Activated CD4-positive, alpha-beta T cell treated with anti-CD3 and anti-CD28 coated beads, Interleukin-2, amount 10 ng/mL, durations not matched to agents 24 days and 14 days (primary cell): ENCODE measurements at regions not wholly inside any gene's neighbourhood (a gene's known extent, or its start where the extent isn't known, plus 50 kb on each side); places are given as distances from the start of the nearest gene placed in this dataset.
"Not testable (repeated sequence)": the region's sequence is repeated elsewhere in the genome, so short reads cannot be mapped to it uniquely, and the experiment has no call there.

ENCODE experiments used
- DNase-seq: peaks from one replicate; pipeline ENCODE4 v3.0.0; 2022
- H3K27ac Mint-ChIP-seq: one replicate; pipeline ENCODE4 v1.8.0; 2022; ENCODE audit warnings: mild to moderate bottlenecking, mixed read lengths
- H3K27me3 Mint-ChIP-seq: one replicate; pipeline ENCODE4 v1.8.0; 2022; ENCODE audit warnings: mixed read lengths
- H3K36me3 Mint-ChIP-seq: one replicate; pipeline ENCODE4 v1.8.0; 2022; ENCODE audit warnings: low read depth, mild to moderate bottlenecking, mixed read lengths
- H3K4me1 Mint-ChIP-seq: one replicate; pipeline ENCODE4 v1.8.0; 2021; ENCODE audit warnings: mixed read lengths
- H3K4me3 Mint-ChIP-seq: one replicate; pipeline ENCODE4 v1.8.0; 2022; ENCODE audit warnings: mild to moderate bottlenecking, moderate library complexity, mixed read lengths
- H3K9me3 Mint-ChIP-seq: one replicate; pipeline ENCODE4 v1.8.0; 2021; ENCODE audit warnings: mixed read lengths
- intact Hi-C: fragments of 100-400 bp; cut with micrococcal nuclease; formaldehyde crosslinking; loops from one replicate; pipeline ENCODE4 v1.15.1; 2023

DNA sequence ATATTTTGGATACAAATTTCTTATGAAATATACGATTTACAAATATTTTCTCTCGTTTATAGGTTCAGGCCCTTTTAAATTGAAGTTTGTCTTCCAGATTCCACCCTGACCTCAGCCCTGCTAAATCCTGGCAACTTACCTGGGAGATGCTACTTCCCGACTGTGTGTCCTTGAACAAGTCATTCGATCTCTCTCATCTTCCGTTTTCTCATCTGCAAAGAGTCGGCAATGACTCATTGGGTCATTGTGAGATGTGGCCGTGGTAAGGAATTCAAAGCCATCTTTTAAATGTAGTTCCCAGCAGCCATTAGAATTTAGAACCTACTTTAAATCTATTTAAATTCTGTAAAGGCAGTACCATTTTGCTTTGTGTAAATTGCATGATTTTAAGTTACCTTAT is 72.5 kb downstream of the LHX2 start:
- Mint-ChIP-seq H3K4me1 (no peaks in the 10 kb centered on the region), H3K4me3 (no peak overlapping the region), H3K36me3 (no peaks in the 10 kb centered on the region), H3K27me3 (peaks cover 9% of the 10 kb centered on the region), H3K27ac (no peak overlapping the region), H3K9me3 (no peaks in the 10 kb centered on the region)
- DNase-seq = no peak
- intact Hi-C loops = no loop called here

DNA sequence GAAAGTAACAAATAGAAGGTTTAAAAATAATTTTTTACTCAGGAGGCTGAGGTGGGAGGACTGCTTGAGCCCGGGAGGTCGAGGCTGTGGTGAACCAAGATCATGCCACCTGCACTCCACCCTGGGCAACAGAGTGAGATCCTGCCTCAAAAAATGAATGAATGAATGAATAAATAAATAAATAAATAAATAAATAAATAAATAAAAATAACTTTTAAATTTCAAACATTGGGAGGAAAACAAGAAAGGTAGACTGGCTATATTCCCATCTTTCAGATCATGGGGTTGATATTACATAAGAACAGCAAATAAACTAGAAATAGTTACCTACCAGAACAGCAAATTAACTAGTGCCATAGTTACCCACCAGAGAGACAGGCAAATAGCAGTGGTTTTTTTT is 75.7 kb downstream of the LHX2 start:
- Mint-ChIP-seq H3K4me3 (no peak overlapping the region), H3K9me3 (no peaks in the 10 kb centered on the region), H3K27me3 (peaks cover 8% of the 10 kb centered on the region), H3K4me1 (no peaks in the 10 kb centered on the region), H3K27ac (no peak overlapping the region), H3K36me3 (no peaks in the 10 kb centered on the region)
- no peak for DNase-seq
- intact Hi-C loops = no loop called here

DNA sequence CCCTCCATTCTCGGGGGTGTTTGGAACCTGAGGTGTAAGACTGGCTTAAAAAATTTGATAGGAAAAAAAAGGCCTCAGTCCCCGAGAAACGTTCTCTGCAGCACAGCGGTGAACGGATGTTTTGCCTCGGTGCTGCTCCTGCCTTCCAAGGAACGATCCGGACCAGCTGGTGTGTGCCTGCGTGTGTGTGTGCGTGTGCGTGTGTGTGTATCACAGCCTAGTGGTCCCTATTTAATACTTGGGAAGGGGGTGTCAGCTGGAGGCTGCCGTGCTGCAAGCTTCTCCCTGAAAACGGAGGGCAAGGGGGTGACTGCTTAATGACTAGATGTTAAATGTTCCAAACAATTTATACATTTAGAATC is 76.9 kb downstream of the LHX2 start:
- no peak overlapping the region for H3K4me3 Mint-ChIP-seq
- H3K9me3 Mint-ChIP-seq = no peaks in the 10 kb centered on the region
- H3K36me3 Mint-ChIP-seq = no peaks in the 10 kb centered on the region
- no peak for DNase-seq
- peaks cover 8% of the 10 kb centered on the region for H3K27me3 Mint-ChIP-seq
- no peaks in the 10 kb centered on the region for H3K4me1 Mint-ChIP-seq
- intact Hi-C loops = no loop called here
- no peak overlapping the region for H3K27ac Mint-ChIP-seq

DNA sequence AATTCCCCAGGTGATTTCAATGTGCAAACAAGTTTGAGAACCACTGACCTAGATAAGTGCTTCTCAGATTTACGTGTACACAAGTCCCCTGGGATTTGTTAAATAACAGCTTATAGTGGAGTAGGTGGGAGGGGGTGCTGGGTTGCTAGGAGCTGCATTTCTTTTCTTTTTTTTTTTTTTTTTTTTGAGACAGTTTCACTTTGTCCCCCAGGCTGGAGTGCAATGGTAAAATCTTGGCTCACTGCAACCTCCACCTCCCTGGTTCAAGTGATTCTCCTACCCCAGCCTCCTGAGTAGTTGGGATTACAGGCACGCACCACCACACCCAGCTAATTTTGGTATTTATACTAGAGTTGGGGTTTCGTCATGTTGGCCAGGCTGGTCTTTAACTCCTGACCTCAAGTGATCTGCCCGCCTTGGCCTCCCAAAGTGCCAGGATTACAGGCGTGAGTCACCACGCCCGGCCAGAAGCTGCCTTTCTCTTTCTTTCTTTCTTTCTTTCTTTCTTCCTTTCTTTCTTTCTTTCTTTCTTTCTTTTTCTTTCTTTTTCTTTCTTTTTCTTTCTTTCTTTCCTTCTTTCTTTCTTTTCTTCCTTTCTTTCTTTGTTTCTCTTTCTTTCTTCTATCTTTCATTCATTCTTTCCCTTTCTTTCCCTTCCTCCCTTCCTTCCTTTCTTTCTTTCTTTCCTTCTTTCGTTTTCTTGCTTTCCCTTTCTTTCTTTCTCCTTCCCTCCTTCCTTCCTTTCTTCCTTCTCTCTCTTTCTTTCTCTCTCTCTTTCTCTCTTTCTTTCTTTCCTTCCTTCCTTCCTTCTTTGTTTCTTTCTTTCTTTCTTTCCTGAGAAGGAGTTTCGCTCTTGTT is 78.3 kb downstream of the LHX2 start:
- DNase-seq, H3K4me1 Mint-ChIP-seq, intact Hi-C loops, H3K9me3 Mint-ChIP-seq, H3K27me3 Mint-ChIP-seq, H3K27ac Mint-ChIP-seq, H3K4me3 Mint-ChIP-seq, H3K36me3 Mint-ChIP-seq: not testable (repeated sequence)

DNA sequence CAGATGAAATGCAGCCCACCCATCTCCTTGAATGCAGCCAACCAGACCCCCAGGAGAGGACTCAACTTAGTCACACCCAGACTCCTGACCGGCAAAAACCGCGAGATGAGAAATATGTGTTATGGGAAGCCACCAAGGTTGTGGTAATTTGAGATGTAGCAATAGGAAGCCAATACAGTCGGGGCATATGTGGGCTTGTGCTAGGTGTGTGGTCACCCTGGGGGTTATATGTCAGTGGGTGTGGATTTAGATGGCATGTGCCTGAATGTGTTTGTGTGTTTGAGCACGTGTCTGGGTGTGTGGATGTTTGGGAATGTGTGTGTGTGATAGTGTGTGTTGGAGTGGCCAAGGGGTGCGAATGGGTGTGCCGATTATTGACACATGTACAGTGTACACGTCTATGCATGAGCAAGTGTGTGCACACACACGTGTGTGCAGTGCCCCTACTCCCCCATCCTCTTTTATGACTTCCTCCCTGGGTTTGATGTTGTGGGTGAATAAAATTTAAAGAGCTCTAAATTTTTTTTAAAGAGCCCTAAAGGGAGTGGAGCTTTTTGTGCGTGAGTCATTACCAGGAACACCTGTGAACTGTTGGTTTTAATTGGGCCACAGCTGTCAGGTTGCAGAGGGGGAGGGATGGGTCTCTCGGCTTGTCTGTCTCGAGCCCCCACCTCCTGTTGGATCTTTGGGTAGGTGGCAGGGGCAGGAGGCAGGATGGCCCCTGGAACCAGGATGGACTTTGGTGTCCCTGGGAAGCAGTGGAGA is 86.8 kb downstream of the LHX2 start:
- no peaks in the 10 kb centered on the region for H3K9me3 Mint-ChIP-seq
- H3K27ac Mint-ChIP-seq = no peak overlapping the region
- no peak overlapping the region for H3K4me3 Mint-ChIP-seq
- DNase-seq = no peak
- H3K36me3 Mint-ChIP-seq = no peaks in the 10 kb centered on the region
- H3K4me1 Mint-ChIP-seq = no peaks in the 10 kb centered on the region
- intact Hi-C loops = no loop called here
- peaks cover 2% of the 10 kb centered on the region for H3K27me3 Mint-ChIP-seq

DNA sequence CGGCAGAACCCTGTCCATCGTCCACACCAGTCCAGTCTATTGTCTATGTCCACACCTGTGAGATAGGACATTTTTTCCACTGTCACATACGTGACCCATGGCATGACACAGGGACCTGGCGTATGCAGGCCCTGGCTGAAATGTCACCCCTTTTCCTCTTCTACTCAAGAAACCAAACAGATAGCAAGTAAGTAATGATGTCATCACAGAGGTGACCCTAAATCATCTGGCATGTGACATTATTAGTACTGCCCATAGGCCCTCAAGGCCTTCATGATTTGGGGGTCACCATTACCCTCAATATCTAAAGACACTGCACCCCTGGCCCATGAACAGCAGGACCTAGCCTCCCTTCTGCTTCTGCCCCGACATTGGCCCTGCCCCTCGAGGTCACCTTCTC is 88.3 kb downstream of the LHX2 start:
- Mint-ChIP-seq H3K4me1 (no peaks in the 10 kb centered on the region), H3K27me3 (peaks cover 2% of the 10 kb centered on the region), H3K36me3 (no peaks in the 10 kb centered on the region), H3K4me3 (no peak overlapping the region), H3K27ac (no peak overlapping the region), H3K9me3 (no peaks in the 10 kb centered on the region)
- no peak for DNase-seq
- intact Hi-C loops = no loop called here

DNA sequence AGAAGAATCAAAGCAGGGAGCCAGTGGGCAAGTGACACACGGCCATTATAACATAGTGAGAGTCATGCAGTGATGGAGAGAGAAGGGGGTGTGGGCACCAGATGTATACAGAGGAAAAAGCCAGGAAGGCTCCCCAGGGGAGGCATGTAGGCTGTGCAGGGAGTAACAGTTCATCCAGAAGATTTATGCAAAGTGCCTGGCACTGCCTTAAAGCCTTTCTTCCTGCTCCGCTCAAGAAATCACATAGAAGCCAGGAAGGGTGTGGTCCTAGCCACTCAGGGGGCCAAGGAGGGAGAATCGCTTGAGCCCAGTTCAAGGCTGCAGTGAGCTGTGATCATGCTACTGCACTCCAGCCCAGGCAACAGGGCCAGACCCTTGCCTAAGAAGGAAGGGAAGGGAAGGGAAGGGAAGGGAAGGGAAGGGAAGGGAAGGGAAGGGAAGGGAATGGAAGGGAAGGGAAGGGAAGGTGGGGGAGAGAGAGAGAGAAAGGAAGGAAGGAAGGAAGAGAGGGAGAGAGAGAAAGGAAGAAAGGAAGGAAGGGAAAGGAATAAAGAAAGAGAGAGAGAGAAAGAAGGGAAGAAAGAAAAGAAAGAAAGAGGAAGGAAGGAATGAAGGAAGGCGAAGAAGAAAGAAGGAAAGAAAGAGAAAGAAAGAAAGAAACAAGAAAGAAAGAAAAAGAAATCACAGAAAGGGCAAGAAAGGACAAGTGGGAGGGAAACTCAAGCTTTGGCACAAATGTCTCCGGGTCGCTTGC is 89.8 kb downstream of the LHX2 start:
- DNase-seq = no peak
- H3K27ac Mint-ChIP-seq = no peak overlapping the region
- no peak overlapping the region for H3K4me3 Mint-ChIP-seq
- H3K9me3 Mint-ChIP-seq = no peaks in the 10 kb centered on the region
- H3K36me3 Mint-ChIP-seq = no peaks in the 10 kb centered on the region
- H3K27me3 Mint-ChIP-seq = peaks cover 4% of the 10 kb centered on the region
- no peaks in the 10 kb centered on the region for H3K4me1 Mint-ChIP-seq
- intact Hi-C loops = no loop called here

DNA sequence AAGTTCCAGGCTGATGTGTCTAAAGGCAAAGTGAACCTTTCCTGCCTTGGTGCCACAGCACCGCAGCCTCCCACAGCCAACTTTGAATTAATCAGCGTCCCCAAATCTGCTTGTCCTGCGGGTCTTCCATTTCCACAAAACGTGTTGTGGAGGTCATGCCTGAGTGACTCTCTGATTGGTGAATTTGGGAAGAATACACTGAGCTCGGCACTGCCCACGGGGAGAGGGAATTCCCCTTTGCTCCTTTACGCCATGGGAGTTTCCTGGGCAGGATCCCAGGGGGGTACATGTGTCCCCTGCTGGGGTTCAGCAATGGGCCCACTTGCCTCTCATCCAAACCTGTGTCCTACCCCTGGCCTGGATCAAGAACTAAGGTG is 90.4 kb downstream of the LHX2 start:
- H3K9me3 Mint-ChIP-seq = no peaks in the 10 kb centered on the region
- H3K27ac Mint-ChIP-seq = no peak overlapping the region
- no peaks in the 10 kb centered on the region for H3K4me1 Mint-ChIP-seq
- H3K36me3 Mint-ChIP-seq = no peaks in the 10 kb centered on the region
- no peak for DNase-seq
- intact Hi-C loops = no loop called here
- no peak overlapping the region for H3K4me3 Mint-ChIP-seq
- H3K27me3 Mint-ChIP-seq = peaks cover 4% of the 10 kb centered on the region

DNA sequence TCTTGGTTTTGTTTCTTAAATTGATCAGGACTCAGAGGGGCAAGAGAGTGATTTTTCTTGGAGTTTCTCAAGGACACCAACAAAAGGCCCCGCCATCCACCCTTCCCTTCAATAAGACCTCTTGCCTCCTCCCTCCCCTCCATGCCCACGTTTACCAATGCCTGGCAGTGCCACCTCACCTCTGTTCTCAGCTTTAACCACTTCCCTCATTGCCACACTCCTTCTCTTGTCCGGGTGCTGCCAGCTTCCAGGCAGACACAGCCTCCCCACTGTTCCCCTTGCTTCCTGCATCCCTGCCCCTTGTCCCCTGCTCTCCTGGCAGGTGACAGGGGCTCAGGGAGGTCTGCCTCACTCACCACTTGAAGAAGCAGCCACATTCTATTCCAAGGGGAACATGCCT is 90.8 kb downstream of the LHX2 start:
- H3K9me3 Mint-ChIP-seq = no peaks in the 10 kb centered on the region
- no peak overlapping the region for H3K27ac Mint-ChIP-seq
- no peaks in the 10 kb centered on the region for H3K4me1 Mint-ChIP-seq
- H3K36me3 Mint-ChIP-seq = no peaks in the 10 kb centered on the region
- intact Hi-C loops = no loop called here
- peaks cover 4% of the 10 kb centered on the region for H3K27me3 Mint-ChIP-seq
- H3K4me3 Mint-ChIP-seq = no peak overlapping the region
- DNase-seq = no peak

DNA sequence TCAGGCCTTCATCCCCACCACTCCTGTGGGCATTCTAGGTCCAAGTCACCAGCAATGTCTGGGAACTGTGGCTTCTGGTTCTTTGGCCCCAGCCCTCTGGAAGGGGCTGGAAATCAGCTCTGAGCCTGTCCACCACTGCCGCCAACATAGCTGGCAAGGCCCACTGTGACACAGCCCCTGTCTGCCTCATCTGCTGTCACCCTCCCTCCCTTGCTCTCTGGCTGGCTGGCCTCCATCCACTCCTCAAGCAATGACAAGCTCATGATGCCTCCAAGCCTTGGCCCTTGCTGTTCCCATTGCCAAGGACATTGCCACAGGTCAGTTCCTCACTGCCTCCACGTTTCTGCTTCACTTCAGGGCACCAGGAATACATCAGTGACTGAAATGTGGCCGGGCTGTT is 93.7 kb downstream of the LHX2 start:
- no peak overlapping the region for H3K4me3 Mint-ChIP-seq
- no peaks in the 10 kb centered on the region for H3K9me3 Mint-ChIP-seq
- H3K4me1 Mint-ChIP-seq = no peaks in the 10 kb centered on the region
- peaks cover 4% of the 10 kb centered on the region for H3K27me3 Mint-ChIP-seq
- intact Hi-C loops = no loop called here
- H3K36me3 Mint-ChIP-seq = no peaks in the 10 kb centered on the region
- H3K27ac Mint-ChIP-seq = no peak overlapping the region
- no peak for DNase-seq

DNA sequence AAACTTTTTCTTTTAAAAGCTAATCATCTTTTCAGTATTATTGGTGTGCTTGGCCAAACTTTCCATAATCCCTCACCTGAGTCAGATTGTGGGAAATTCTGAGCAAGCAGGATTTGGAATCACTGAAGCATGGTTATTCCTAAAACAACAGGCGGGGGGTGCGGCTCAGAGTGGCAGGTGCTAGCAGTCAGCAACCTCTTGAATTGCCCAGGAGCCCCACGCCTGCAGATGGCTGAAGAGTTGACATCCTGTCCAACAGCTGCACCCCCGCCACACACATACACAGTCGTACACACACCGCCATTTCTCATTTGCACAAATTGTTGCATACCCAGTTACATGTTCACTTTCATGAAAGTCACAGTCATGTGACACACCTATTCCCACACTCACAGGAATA is 96.6 kb downstream of the LHX2 start:
- H3K4me3 Mint-ChIP-seq = no peak overlapping the region
- H3K9me3 Mint-ChIP-seq = no peaks in the 10 kb centered on the region
- peaks cover 1% of the 10 kb centered on the region for H3K27me3 Mint-ChIP-seq
- no peak overlapping the region for H3K27ac Mint-ChIP-seq
- H3K36me3 Mint-ChIP-seq = no peaks in the 10 kb centered on the region
- no peak for DNase-seq
- H3K4me1 Mint-ChIP-seq = no peaks in the 10 kb centered on the region
- intact Hi-C loops = no loop called here

DNA sequence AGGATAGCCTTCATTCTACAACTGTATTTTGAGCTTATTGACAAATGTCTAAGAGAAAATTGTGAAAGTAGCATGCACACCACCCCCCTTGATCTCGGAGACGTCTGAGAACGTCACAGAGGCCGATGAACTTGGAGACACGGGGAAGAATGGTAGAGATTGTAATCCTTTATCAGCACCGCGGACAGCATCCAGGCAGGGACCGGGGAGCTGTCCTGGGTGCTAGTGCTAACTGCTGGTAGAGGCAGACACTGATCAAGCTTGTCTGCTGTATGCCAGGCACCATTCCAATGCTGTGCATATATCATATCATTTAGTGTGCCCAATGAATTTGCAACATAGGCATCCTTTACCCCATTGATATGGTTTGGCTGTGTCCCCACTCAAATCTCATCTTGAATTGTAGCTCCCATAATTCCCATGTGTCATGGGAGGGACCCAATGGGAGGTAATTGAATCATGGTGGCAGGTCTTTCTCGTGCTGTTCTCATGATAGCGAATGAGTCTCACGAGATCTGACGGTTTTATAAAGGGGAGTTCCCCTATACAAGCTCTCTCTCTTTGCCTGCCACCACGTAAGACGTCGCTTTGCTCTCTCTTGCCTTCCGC is 98.8 kb downstream of the LHX2 start:
- H3K36me3 Mint-ChIP-seq = no peaks in the 10 kb centered on the region
- no peaks in the 10 kb centered on the region for H3K4me1 Mint-ChIP-seq
- H3K27me3 Mint-ChIP-seq = peaks cover under 1% of the 10 kb centered on the region
- no peak overlapping the region for H3K27ac Mint-ChIP-seq
- intact Hi-C loops = no loop called here
- no peaks in the 10 kb centered on the region for H3K9me3 Mint-ChIP-seq
- peak; percentile 86 for DNase-seq
- no peak overlapping the region for H3K4me3 Mint-ChIP-seq

DNA sequence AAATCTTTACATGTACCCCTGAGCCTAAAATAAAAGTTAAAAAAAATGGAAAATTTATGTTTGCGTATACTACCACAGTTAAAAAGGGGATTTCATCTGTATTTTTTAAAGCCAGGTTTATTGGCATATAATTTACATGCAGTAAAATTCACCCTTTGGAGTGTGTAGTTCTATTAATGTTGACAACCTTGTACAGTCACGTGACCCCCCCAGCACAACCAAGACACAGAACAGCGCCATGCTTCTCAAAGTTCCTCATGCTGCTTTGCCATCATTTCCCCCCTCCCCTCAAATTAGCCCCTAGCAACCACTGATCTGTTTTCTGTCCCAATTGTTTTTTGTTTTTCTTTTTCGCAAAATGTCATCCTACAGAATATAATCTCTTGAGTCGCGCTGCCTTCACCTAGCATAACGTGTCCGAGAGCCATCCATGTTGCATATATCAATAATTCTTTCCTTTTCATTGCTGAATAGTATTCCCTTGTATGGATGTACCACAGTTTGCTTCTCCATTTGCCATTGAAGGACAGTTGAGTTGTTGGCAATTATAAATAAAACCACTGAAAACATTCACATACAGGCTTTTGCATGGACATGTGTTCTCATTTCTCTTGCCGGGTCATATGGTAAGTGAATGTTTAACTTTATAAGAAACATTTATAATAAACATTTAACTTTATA is 105.3 kb downstream of the LHX2 start:
- intact Hi-C loops = no loop called here
- H3K9me3 Mint-ChIP-seq = peaks cover 3% of the 10 kb centered on the region
- DNase-seq = no peak
- no peaks in the 10 kb centered on the region for H3K36me3 Mint-ChIP-seq
- H3K4me3 Mint-ChIP-seq = no peak overlapping the region
- H3K27me3 Mint-ChIP-seq = peaks cover 2% of the 10 kb centered on the region
- no peak overlapping the region for H3K27ac Mint-ChIP-seq
- no peaks in the 10 kb centered on the region for H3K4me1 Mint-ChIP-seq
